GM21529 (cell line): ENCODE measurements at regions not wholly inside any gene's neighbourhood (a gene's known extent, or its start where the extent isn't known, plus 50 kb on each side); places are given as distances from the start of the nearest gene placed in this dataset.
"Not testable (repeated sequence)": the region's sequence is repeated elsewhere in the genome, so short reads cannot be mapped to it uniquely, and the experiment has no call there.

Experiments
- ATAC-seq: cut with Tn5 transposase; IDR thresholded peaks from one replicate; pipeline ENCODE4 v1.9.1; 2021; ENCODE audit not compliant: unreplicated experiment

DNA sequence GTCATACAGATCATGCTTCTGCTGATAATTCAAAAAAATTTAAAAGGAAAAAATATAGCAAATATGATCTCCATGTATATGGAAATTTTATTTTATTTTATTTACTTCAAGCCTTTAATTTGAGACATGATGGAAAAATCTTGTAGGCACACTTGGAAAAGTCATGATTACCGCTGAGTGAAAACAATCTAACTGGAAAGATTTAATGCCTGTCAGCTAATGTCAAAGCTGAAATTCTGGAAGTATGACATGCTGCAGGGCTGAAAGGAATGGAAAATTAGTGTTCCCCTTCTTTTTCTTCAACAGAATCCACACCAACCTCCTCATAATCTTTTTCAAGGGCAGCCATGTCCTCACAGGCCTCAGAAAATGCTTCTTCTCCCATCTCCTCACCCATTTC is 58.2 kb downstream of the RPRM start:
- ATAC-seq = no peak

DNA sequence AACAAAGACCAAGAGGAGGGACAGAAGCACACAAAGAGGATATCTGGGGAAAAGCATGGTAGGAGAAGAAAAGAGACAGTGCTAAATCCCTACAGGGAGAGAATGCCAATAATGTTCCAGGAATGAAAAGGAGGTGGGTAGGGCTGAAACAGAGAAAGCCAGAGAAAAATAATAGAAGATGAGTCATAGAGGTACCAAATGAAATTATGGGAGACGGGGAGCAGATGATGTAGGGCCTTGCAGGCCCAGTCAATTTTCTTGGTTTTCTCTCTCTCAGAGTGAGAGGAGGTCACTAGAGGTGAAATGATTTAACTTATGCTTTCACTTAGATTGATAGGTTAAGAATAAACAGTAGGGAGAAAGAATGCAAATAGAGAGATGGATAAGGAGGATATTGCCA is 61.5 kb downstream of the RPRM start:
- ATAC-seq = no peak

DNA sequence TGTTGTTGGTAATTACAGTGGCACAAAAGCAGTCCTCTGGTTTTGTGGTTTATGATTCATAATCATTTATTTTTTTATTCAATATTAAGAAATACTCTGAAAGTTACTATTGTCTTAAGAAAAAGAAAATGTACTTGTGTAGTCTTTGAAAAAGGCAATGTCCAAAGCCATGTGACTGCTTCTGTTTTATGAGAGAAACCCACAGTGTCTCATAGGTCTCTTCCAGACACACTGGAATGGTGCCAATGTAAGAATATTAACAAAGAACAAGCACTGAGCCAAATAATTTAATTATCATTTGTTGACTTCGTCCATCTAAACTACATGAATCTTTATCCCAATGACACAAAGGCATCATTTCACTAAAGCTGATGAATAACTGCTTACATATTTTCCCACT is 62.5 kb downstream of the RPRM start:
- no peak for ATAC-seq

GRCh38 chr2:153408710-153409385 is 69.7 kb downstream of the RPRM start:
- no peak for ATAC-seq

- ATAC-seq = no peak
Measured at GRCh38 chr2:153405196-153405595, 73.4 kb downstream of the RPRM start.

DNA sequence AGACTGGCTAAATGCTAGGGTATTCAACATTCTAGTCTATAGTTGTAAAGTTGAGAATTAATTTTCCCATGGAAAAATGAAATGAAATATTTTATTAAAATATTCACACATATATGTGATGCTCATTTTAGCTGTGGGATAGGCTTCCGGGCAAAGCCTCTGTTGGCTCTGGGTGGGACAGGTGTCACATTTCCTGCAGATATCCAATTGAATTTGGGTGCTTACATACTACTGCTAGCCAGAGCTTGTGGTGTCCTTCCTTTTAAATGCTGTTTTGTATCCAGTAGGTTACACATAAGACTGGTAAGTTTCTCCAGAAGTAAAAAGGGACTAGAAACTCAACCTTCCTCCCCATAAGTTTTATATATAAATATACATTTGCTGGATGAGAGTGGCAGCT is 73.8 kb downstream of the RPRM start:
- no peak for ATAC-seq

- no peak for ATAC-seq
Measured at GRCh38 chr2:153403940-153404339, 74.6 kb downstream of the RPRM start.

DNA sequence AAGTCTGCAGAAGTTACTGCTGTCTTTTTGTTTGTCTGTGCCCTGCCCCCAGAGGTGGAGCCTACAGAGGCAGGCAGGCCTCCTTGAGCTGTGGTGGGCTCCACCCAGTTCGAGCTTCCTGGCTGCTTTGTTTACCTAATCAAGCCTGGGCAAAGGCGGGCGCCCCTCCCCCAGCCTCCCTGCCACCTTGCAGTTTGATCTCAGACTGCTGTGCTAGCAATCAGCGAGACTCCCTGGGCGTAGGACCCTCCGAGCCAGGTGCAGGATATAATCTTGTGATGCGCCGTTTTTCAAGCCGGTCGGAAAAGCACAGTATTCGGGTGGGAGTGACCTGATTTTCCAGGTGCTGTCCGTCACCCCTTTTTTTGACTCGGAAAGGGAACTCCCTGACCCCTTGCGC is 75.2 kb downstream of the RPRM start:
- not testable (repeated sequence) for ATAC-seq

DNA sequence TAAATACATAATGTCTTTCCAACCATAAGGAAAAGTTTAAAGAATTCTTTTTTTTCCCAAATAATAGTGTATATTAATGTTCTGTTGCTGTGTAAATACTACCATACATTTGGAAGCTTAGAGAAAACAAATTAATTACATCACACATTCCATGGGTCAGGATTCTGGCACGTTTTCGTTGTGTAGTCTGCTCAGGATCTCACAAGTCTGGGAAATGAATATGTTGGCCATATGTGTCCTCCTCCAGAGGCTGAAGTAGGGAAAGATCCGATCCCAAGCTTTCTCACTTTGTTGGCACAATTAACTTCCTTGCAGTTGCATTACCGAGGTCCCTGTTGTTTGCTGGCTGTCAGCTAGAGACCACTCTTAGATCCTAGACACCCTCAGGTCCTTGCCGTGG is 83.9 kb downstream of the RPRM start:
- no peak for ATAC-seq

DNA sequence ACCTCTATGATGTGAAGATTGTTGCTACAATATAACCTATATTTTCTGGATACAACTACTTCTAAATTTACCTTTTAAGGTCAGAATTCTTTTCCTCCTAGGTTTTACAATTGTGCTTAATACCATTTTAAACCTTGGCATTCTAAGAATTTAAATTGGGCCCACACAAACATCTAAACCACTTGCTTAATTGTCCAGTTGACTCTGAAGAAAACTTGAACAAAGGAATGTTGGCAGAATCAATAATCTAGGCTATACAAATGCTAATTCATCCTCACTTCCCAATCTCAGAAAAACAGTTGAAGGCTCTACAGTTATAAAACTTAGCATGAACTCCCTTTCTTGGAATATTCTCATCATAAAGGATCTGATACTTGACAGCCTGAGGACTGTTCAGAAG is 84.3 kb downstream of the RPRM start:
- no peak for ATAC-seq

DNA sequence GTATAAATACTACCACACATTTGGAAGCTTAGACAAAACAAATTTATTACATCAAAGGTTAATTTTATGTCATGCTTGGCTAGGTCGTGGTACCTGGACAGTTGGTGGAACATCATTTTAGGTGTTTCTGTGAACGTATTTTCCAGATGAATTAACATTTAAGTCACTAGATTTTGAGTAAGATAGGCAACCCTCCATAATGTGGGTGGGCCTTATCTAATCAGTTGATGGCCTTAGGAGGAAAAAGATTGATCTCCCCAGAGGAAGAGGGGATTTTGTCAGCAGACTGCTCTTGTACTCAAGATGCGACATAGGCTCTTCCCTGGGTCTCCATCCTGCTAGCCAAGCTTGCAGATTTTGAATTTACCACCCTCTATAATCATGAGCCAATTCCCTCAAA is 85.0 kb downstream of the RPRM start:
- no peak for ATAC-seq

DNA sequence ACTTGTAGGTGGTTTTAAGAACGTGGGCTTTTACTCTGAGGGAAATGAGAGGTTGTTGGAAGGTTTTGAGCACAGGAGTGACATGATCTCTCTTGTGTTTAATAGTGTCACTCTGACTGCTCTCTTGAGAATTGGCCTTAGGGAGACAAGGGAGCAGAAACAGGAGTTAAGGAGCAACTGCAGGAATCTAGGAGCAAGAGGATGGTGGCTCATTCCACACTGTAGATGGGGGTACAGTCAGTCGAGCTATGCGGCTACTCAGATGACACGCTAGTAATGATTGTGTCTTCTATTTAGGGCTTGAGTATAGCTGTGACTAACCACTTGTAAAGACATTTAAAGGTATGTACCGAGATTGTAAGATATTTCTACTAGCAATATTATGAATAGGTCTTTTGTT is 87.4 kb downstream of the RPRM start:
- no peak for ATAC-seq

- ATAC-seq = no peak
Measured at GRCh38 chr2:153388246-153388645, 90.3 kb downstream of the RPRM start.

- ATAC-seq = no peak
Measured at GRCh38 chr2:153387203-153387602, 91.4 kb downstream of the RPRM start.

DNA sequence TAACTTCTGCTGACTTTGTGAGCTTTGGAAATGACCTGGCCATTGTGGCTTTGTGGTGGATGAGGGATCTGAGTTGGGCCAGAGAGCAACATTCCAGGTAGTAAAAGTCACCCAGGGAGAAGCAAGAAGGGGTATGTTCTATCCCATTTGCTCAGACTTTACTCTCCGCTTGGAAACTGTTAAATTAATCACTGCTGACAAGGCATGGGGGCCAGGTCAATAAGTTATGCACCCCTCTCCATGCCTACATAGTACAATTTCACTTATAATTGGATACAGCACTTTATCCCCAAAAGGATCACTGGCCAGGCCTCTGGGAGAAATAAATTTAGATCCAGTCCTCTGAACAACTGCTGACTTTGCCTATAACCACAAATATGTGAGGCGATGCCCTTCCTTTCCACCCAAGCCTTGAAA is 92.1 kb downstream of the RPRM start:
- ATAC-seq = no peak

- no peak for ATAC-seq
Measured at GRCh38 chr2:153373510-153374279, 104.9 kb downstream of the RPRM start.

GRCh38 chr2:153360239-153360638 is 118.3 kb downstream of the RPRM start:
- no peak for ATAC-seq

GRCh38 chr2:153354377-153354776 is 124.2 kb downstream of the RPRM start:
- ATAC-seq = no peak

GRCh38 chr2:153349603-153350002 is 129.0 kb downstream of the RPRM start:
- ATAC-seq = no peak

DNA sequence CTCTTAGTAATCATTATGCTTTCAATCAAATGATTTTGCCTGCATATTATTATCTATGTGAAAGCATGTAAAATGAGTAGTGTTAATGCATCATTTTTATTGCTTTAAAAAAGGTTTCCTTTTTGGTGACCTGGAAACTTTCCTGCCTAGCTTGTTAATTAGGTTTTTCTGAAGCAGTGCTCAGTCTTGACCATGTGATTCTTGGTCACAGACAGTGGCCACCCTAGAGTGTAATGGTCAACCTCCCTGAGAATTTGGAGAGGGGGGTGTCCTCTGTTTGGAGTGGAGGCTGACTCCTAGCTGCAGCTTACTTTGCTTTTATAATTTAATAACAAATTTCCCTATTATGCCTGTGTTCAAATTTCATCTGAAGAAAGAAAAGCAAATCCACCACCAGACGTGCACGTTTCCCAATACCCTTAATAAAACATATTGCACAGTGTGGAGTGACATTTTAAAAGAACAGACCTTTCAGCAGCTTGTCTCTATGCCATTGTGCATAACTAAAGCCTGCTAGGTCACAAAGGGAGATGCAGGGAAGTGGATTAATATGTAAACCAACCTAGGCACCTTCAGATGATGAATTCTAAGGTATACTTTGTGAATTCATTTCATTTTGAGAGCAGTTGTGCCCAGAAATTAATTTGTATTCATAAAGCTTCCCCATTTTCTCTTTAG is 130.6 kb downstream of the RPRM start:
- ATAC-seq = no peak

DNA sequence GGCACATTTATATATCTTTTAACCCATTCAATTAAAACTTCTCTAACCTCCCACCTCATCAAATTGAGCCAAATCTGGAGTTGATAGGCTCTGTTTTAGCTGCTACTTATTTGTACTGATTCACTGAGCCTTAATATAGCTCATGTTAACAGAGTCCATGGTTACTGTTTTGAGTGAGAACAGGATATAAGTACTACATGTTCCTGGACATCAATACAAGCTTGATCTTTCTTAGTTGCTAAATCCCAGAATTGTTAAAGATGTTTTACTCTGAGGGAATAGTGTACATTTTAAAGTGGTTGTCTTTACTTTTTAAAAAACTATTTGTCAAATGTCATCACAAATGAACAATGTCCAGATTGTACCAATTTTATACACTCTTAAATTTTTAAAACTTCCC is 157.7 kb downstream of the RPRM start:
- ATAC-seq = no peak

- ATAC-seq = no peak
Measured at GRCh38 chr2:153311432-153311831, 167.1 kb downstream of the RPRM start.
